IMR-90 (cell line): ENCODE measurements at regions not wholly inside any gene's neighbourhood (a gene's known extent, or its start where the extent isn't known, plus 50 kb on each side); places are given as distances from the start of the nearest gene placed in this dataset.

Experiments
- ATAC-seq: fragments of 200-7000 bp; cut with Tn5 transposase; 2 replicates; pipeline ENCODE4 v1.9.1; 2020; ENCODE audit warnings: low read depth, mild to moderate bottlenecking, moderate library complexity
- BruUV-seq: library from RNA; stranded (reverse); fragments of 400-500 nt; replicated peaks from 2 replicates; lab custom pipeline; 2021; lab: Mats Ljungman, UMichigan
- CTCF ChIA-PET: fragments of 300-600 bp; formaldehyde crosslinking; extraction: SDS; loops from one replicate; lab custom pipeline; 2021; ENCODE audit warnings: antibody characterized with exemption; lab: Yijun Ruan, JAX
- POLR2A ChIA-PET: fragments of 300-600 bp; sonication (Branson Sonifier 250); formaldehyde crosslinking; loops from one replicate; lab custom pipeline; 2022; ENCODE audit warnings: antibody characterized with exemption; ENCODE audit not compliant: unreplicated experiment; lab: Charles Lee
- DNase-seq: peaks from one replicate; pipeline ENCODE4 v3.0.0; 2013
- H2AFZ ChIP-seq: replicated peaks from 2 replicates; pipeline ENCODE3; 2013; ENCODE audit warnings: low read length, mild to moderate bottlenecking; ENCODE audit not compliant: poor library complexity
- H2AK5ac ChIP-seq: 2 replicates; pipeline ENCODE4 v1.6.1; 2013; ENCODE audit warnings: low read depth, low read length, inconsistent platforms
- H2AK9ac ChIP-seq: replicated peaks from 2 replicates; pipeline ENCODE3; 2013; ENCODE audit warnings: mild to moderate bottlenecking, low read depth, low read length, moderate library complexity; ENCODE audit not compliant: poor library complexity
- H2BK120ac ChIP-seq: 2 replicates; pipeline ENCODE4 v1.6.1; 2013; ENCODE audit warnings: low read depth, low read length, inconsistent platforms
- H2BK15ac ChIP-seq: 3 replicates; pipeline ENCODE4 v1.6.1; 2013; ENCODE audit warnings: low read depth, low read length, inconsistent platforms
- H2BK20ac ChIP-seq: 2 replicates; pipeline ENCODE4 v1.6.1; 2013; ENCODE audit warnings: low read depth, mild to moderate bottlenecking, inconsistent platforms, low read length, moderate library complexity
- H2BK5ac ChIP-seq: 2 replicates; pipeline ENCODE4 v1.6.1; 2013; ENCODE audit warnings: mild to moderate bottlenecking, low read depth, low read length, inconsistent platforms; ENCODE audit not compliant: poor library complexity, severe bottlenecking
- H3K14ac ChIP-seq: replicated peaks from 2 replicates; pipeline ENCODE4 v1.6.1; 2013; ENCODE audit warnings: low read depth, low read length, inconsistent platforms
- H3K18ac ChIP-seq: 2 replicates; pipeline ENCODE4 v1.6.1; 2013; ENCODE audit warnings: low read depth, low read length, control low read depth
- H3K23ac ChIP-seq: 2 replicates; pipeline ENCODE4 v1.6.1; 2013; ENCODE audit warnings: low read depth, low read length, inconsistent platforms
- H3K27ac ChIP-seq: 2 replicates; pipeline ENCODE4 v1.5.1; 2013; ENCODE audit warnings: mild to moderate bottlenecking, control low read depth, low read length; ENCODE audit not compliant: insufficient read depth
- H3K27me3 ChIP-seq: 2 replicates; pipeline ENCODE4 v1.6.1; 2013; ENCODE audit warnings: low read length; ENCODE audit not compliant: control insufficient read depth, insufficient read depth
- H3K36me3 ChIP-seq: 2 replicates; pipeline ENCODE4 v1.6.1; 2013; ENCODE audit warnings: low read length, mixed read lengths; ENCODE audit not compliant: control insufficient read depth, insufficient read depth
- H3K4ac ChIP-seq: 2 replicates; pipeline ENCODE4 v1.6.1; 2013; ENCODE audit warnings: low read depth, low read length, inconsistent platforms
- H3K4me1 ChIP-seq: 2 replicates; pipeline ENCODE4 v1.6.1; 2013; ENCODE audit warnings: low read length, mixed read lengths; ENCODE audit not compliant: control insufficient read depth, insufficient read depth
- H3K4me2 ChIP-seq: 2 replicates; pipeline ENCODE4 v1.6.1; 2013; ENCODE audit warnings: low read depth, mild to moderate bottlenecking, control low read depth, low read length, moderate library complexity
- H3K4me3 ChIP-seq: 2 replicates; pipeline ENCODE4 v1.5.1; 2013; ENCODE audit warnings: low read depth, mild to moderate bottlenecking, control low read depth, low read length, moderate library complexity; ENCODE audit not compliant: insufficient read depth
- H3K56ac ChIP-seq: 2 replicates; pipeline ENCODE4 v1.6.1; 2013; ENCODE audit warnings: low read length, inconsistent platforms; ENCODE audit not compliant: insufficient read depth; ENCODE audit errors: extremely low read depth
- H3K79me1 ChIP-seq, 2 experiments: 2 replicates each; pipeline ENCODE4 v1.6.1; 2013; ENCODE audit warnings: low read length in 2 of 2, inconsistent platforms in 1 of 2, low read depth in 1 of 2
- H3K9ac ChIP-seq: 2 replicates; pipeline ENCODE4 v1.6.1; 2013; ENCODE audit warnings: low read depth, low read length, control low read depth
- H3K9me1 ChIP-seq: 2 replicates; pipeline ENCODE4 v1.6.1; 2013; ENCODE audit warnings: low read length, inconsistent platforms; ENCODE audit not compliant: insufficient read depth
- H3K9me3 ChIP-seq: 2 replicates; pipeline ENCODE4 v1.6.1; 2013; ENCODE audit warnings: low read length; ENCODE audit not compliant: control insufficient read depth, insufficient read depth
- H4K20me1 ChIP-seq: 2 replicates; pipeline ENCODE4 v1.6.1; 2013; ENCODE audit warnings: low read length, inconsistent platforms; ENCODE audit not compliant: insufficient read depth
- H4K5ac ChIP-seq: 2 replicates; pipeline ENCODE4 v1.6.1; 2013; ENCODE audit warnings: mild to moderate bottlenecking, low read depth, low read length, control low read depth
- H4K8ac ChIP-seq, 2 experiments: 2 replicates each; pipeline ENCODE4 v1.6.1; 2013; ENCODE audit warnings: low read depth in 2 of 2, low read length in 2 of 2, control low read depth in 1 of 2, inconsistent platforms in 1 of 2
- H4K91ac ChIP-seq: 2 replicates; pipeline ENCODE4 v1.6.1; 2013; ENCODE audit warnings: low read depth, low read length, inconsistent platforms; ENCODE audit not compliant: insufficient read depth
- BHLHE40 ChIP-seq: fragments of 150-350 bp; IDR thresholded peaks from 2 replicates; pipeline ENCODE4 v1.6.1; 2016; ENCODE audit warnings: mild to moderate bottlenecking, low read depth, low read length
- CEBPB ChIP-seq: IDR thresholded peaks from 2 replicates; pipeline ENCODE4 v1.6.1; 2012; ENCODE audit warnings: low read depth, low read length, improper control_type of control experiment
- CHD1 ChIP-seq: IDR thresholded peaks from 2 replicates; pipeline ENCODE4 v1.6.1; 2012; ENCODE audit warnings: low read depth, low read length, improper control_type of control experiment
- CTCF ChIP-seq: conservative IDR thresholded peaks from 2 replicates; pipeline ENCODE4 v1.5.1; 2012; ENCODE audit warnings: mild to moderate bottlenecking, low read depth, low read length, improper control_type of control experiment
- ELK1 ChIP-seq: fragments of 150-350 bp; IDR thresholded peaks from 2 replicates; pipeline ENCODE4 v1.6.1; 2016; ENCODE audit warnings: low read depth, mild to moderate bottlenecking, low read length, moderate library complexity, borderline replicate concordance
- FOS ChIP-seq: fragments of 150-350 bp; IDR thresholded peaks from 2 replicates; pipeline ENCODE4 v1.6.1; 2016; ENCODE audit warnings: low read depth, low read length
- MAFK ChIP-seq: IDR thresholded peaks from 2 replicates; pipeline ENCODE4 v1.6.1; 2012; ENCODE audit warnings: low read depth, low read length, improper control_type of control experiment
- MAZ ChIP-seq: IDR thresholded peaks from 2 replicates; pipeline ENCODE4 v1.6.1; 2012; ENCODE audit warnings: low read depth, mild to moderate bottlenecking, low read length, improper control_type of control experiment, moderate library complexity, borderline replicate concordance
- MXI1 ChIP-seq: IDR thresholded peaks from 2 replicates; pipeline ENCODE4 v1.6.1; 2012; ENCODE audit warnings: low read depth, mild to moderate bottlenecking, low read length, moderate library complexity, borderline replicate concordance
- NFE2L2 ChIP-seq: fragments of 150-350 bp; IDR thresholded peaks from 2 replicates; pipeline ENCODE4 v1.6.1; 2016; ENCODE audit warnings: low read depth, mild to moderate bottlenecking, low read length
- POLR2A ChIP-seq: IDR thresholded peaks from 2 replicates; pipeline ENCODE4 v1.6.1; 2012; ENCODE audit warnings: mild to moderate bottlenecking, low read depth, low read length
- RAD21 ChIP-seq: IDR thresholded peaks from 2 replicates; pipeline ENCODE4 v1.6.1; 2012; ENCODE audit warnings: low read length, improper control_type of control experiment
- RCOR1 ChIP-seq: IDR thresholded peaks from 2 replicates; pipeline ENCODE4 v1.6.1; 2012; ENCODE audit warnings: mild to moderate bottlenecking, low read length, improper control_type of control experiment; ENCODE audit not compliant: insufficient replicate concordance
- RFX5 ChIP-seq: IDR thresholded peaks from 2 replicates; pipeline ENCODE4 v1.8.0; 2012; ENCODE audit warnings: low read depth, mild to moderate bottlenecking, low read length, moderate library complexity
- SMC3 ChIP-seq: fragments of 150-350 bp; IDR thresholded peaks from 2 replicates; pipeline ENCODE4 v1.6.1; 2016; ENCODE audit warnings: low read depth, mild to moderate bottlenecking, antibody characterized with exemption, low read length, moderate library complexity
- USF2 ChIP-seq: fragments of 150-350 bp; IDR thresholded peaks from 2 replicates; pipeline ENCODE4 v1.6.1; 2017; ENCODE audit warnings: mild to moderate bottlenecking, antibody characterized with exemption, low read length, low read depth
- WGBS, 2 experiments: methylation state at CpG; one replicate each; pipeline versions ENCODE4 v1.1.5 to v1.1.7; 2013; ENCODE audit warnings: missing lambda C conversion rate in 2 of 2; ENCODE audit not compliant: insufficient read length in 1 of 2; ENCODE audit errors: extremely low coverage in 2 of 2; 5-methylcytosine and 5-hydroxymethylcytosine counted together
- dilution Hi-C: fragments of 300-500 bp; cut with HindIII; formaldehyde crosslinking; loops from one replicate; pipeline ENCODE4 v1.14.3; 2018; ENCODE audit warnings: low sequenced_read_pairs; ENCODE audit not compliant: unreplicated experiment
- in situ Hi-C: fragments of 300-500 bp; cut with MboI; formaldehyde crosslinking; loops from 3 replicates; pipeline ENCODE4 v1.14.3; 2019; ENCODE audit warnings: low sequenced_read_pairs, inconsistent platforms, mixed read lengths
- intact Hi-C: fragments of 100-400 bp; cut with micrococcal nuclease; formaldehyde crosslinking; loops from 2 replicates; pipeline ENCODE4 v1.10.0; 2022

- H3K9me1 ChIP-seq: no peaks in the 10 kb centered on the region
- DNase-seq: no peak
- H2AK5ac ChIP-seq: no peak overlapping the region
- H4K8ac ChIP-seq: no peak overlapping the region
- no peak overlapping the region for H2BK20ac ChIP-seq
- no peak for ATAC-seq
- in situ Hi-C loops: no loop called here
- H3K56ac ChIP-seq: no peak overlapping the region
- no peak overlapping the region for H2BK120ac ChIP-seq
- H4K91ac ChIP-seq: no peak overlapping the region
- no peak overlapping the region for H2BK5ac ChIP-seq
- no peak overlapping the region for H3K23ac ChIP-seq
- no peak overlapping the region for H2BK15ac ChIP-seq
- no peak overlapping the region for H3K14ac ChIP-seq
- H3K79me1 ChIP-seq: no peaks in the 10 kb centered on the region
- H3K4ac ChIP-seq: no peak overlapping the region
- no peaks in the 10 kb centered on the region for H3K4me1 ChIP-seq
- no peaks in the 10 kb centered on the region for H4K20me1 ChIP-seq
- H2AK9ac ChIP-seq: no peak overlapping the region
- ChIA-PET POLR2A (no interaction called here), CTCF (no interaction called here)
- H2AFZ ChIP-seq: no peak overlapping the region
- H3K27me3 ChIP-seq: no peaks in the 10 kb centered on the region
- no peak overlapping the region for H3K4me3 ChIP-seq
- H3K36me3 ChIP-seq: no peaks in the 10 kb centered on the region
- H3K18ac ChIP-seq: no peak overlapping the region
- H3K27ac ChIP-seq: no peak overlapping the region
- no TSS peak for BruUV-seq
- 86% methylated on average over 2 of the region's 3 CpGs; no CpG with 5 or more reads in 1 of the 2 experiments for WGBS, 2 experiments
- H4K5ac ChIP-seq: no peak overlapping the region
- TF ChIP-seq FOS (no peak), MAZ (no peak), CEBPB (no peak), CHD1 (no peak), RCOR1 (no peak), RFX5 (no peak), RAD21 (no peak), USF2 (no peak), MXI1 (no peak), POLR2A (no peak), SMC3 (no peak), CTCF (no peak), MAFK (no peak), ELK1 (no peak), NFE2L2 (no peak), BHLHE40 (no peak)
- dilution Hi-C loops: no loop called here
- H3K9ac ChIP-seq: no peak overlapping the region
- H3K9me3 ChIP-seq: peaks cover 2% of the 10 kb centered on the region; the same call in 1 of the 2 replicates
- intact Hi-C loops: no loop called here
- no peak overlapping the region for H3K4me2 ChIP-seq
These were observed 913.4 kb downstream of the CBLN2 start for GRCh38 chr18:71630696-71631095.
